ENCODE measurements at regions not wholly inside any gene's neighbourhood (a gene's known extent, or its start where the extent isn't known, plus 50 kb on each side); places are given as distances from the start of the nearest gene placed in this dataset.

DNA sequence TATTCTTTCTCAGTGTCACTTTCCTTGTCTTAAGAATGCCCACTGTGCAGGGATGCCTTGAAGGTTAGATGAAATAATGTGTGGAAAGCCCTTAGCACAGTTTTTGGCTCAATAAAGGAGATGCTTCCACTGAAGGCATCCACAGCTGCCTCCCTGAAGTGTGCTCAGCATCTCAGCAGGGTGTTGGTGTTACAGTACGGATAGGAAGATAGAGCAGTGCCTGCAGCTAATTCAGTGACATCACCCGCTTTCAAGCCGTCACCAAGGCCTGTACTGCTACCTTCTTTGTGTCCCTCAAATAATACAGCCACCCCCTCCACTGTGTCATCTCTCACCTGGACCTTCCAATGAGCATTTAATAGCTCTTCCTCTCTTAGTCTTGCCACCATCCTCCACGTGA lies 59.0 kb downstream of the NDUFS5 start:
- no peak for DNase-seq

DNA sequence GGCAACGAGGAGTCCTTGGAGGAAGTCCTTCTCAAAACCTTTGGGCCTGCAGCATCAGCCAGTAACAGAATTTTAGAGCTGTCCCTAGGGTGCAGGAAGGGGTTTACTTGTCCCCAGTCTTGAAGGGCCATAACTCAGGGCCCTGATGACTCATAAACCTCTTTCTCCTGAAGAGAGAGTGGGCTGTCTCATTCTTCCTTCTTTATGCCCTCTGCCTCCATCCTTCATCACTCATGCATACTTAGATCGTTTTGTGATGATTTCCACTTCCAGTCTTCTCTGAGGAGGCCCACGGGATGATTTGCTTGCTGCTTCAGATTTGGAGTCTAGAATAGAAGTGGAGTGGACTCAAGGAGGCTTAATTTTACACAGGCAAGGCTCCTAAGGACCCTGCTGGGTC lies 60.2 kb downstream of the NDUFS5 start:
- no peak for DNase-seq

DNA sequence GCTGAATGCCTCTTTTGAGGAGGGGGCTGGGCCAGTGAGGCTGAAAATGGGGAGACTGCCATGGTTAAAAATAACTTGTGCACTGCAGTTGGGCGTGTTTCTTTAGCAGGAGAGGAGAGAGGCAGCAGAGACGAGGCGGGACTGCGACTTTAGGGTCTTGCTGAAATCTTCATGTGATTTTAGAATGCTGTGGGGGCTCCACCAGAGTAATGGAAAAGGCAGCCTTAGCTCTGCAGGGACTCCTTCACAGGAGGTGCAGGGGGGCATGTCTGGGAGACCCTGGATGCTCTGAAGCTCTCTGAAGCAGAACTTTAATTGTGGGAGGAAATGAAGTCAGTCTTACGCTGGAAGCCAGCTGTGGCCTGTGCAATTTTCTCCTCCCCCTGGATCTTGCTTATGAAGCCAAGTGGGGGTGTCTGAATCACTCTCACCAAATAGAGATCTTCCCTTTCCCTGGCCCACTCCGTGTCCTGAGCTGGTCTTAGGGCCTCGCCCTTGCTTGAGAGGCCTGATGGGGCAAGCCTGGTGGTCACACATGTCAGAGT lies 60.8 kb downstream of the NDUFS5 start:
- no peak for DNase-seq

DNA sequence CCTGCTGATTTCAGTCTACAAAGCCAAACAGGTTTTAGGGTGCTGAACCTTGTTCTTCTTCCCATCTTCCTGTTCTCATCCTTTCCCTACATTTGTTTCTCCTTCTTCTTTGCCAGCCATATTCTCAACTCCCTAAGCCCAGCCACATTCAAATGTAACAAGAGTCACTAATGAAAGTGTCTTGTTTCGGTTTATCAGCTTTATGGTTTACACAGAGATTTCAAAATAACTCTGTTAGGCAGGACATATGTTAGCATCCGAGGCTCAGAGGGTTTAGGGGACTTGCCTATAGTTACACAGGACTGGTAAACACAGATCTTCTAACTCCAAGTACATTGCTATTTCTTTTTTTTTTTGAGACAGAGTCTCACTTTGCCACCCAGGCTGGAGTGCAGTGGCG lies 61.3 kb downstream of the NDUFS5 start:
- no peak for DNase-seq

DNA sequence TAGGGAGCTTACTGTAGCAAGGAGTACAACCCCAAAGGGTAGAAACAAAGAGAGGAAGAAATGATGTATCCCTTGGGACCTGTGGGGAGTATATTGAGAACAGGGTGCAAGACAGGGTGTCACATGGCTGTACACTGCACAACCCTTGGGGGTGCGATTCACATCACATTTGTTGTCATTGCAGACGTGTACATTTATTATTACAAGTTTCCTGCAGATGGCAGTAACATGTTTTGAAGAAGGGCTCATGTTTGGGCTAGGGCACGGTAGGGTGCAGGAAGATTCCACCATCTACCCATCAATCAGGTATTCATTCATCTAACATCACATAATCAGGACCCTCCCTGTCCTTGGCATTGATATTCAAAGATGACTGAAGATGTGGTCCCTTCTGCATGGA lies 62.5 kb downstream of the NDUFS5 start:
- no peak for DNase-seq

DNA sequence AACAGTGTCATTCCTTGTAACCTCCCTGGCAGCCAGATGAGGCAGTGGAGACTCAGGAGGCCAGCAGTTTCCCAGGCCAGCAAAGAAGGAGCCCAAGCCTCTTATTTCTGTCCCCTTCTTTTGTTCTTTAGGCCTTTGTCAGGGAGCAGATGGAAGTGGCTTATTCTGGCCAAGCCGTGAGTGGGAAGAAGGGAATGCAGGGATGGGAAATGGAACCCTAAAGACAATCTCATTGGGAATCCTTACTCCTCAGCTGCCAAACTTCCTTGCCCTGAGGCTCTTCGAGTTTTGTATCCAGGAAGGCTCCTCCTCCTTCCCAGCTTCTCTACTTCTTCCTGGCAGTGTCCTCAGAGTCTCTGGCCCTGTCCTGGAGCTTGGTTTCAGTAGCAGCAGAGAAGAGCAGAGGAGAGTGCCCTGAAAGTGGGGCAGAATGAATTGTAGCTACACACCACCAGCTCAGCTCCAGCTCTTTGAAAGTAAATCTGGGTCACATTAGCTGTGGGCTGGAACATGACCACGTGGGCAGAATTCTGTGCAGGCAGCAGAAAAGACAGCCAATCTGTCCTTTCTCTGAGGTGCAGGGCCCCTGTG lies 63.9 kb downstream of the NDUFS5 start:
- no peak for DNase-seq

DNA sequence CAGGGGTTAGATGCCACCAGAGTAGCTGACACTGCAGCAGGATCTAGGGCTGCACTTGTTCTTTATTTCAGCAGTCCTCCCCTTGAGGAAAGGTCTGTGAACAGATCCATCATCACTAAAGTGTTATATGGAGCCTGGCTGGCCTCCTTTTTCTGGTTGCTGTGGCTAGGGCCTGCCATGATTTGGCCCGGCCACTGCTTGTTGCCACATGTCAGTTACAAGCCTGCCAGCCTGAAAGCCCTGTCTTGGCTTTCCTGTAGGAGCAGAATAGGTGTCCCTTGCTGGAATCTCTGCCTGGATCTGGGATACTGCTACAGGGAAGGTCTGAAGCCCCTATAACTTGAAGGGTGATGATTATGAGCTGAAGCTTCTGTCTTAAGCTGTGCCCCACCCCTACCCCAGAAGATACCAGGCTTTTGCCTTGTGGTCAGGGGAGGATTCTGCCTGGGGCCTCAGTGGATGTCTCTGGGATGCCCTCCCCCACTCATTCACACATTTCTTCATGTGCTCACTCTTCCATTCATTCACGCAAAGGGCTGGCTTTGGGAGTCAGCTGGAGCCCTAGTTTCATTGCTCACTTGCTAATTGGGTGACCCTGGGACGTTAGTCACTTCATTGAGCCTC lies 64.7 kb downstream of the NDUFS5 start:
- no peak for DNase-seq

DNA sequence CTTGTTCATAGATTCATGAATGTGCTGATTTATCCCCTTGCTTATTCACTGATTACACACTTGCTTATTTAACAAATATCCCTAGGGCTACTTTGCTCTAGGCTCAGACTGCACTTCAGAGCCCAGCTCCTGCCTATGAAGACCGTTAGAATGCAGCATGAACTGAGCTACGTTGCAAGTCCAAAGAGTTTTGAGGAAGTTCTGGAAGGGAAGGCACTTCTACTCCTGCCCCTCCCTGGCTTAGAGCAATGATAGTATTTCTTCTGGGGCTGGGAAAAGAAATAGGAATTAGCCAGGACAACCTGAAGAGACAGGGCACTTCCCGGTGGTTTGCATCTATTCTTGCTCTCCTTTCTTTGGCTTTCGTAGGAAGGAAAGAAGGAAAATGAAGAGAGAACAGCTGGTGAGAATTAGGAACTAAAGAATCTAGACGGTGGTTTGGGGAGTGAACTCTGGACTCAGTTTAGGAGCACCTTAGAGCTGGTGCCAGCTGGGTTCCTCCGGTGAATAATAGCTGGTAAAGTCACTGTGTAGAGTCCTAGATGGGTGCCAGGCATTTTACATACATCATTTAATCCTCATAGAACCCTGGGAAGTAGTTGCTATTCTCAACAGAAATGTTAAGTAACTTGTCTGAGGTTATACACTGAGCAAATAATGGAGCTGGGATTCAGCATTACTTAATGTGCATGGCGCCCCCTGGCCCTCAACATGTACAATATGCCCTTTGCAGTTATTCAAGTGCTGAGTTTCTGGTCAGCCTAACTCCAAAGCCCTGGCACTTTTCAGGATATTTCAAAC lies 65.9 kb downstream of the NDUFS5 start:
- no peak for DNase-seq

DNA sequence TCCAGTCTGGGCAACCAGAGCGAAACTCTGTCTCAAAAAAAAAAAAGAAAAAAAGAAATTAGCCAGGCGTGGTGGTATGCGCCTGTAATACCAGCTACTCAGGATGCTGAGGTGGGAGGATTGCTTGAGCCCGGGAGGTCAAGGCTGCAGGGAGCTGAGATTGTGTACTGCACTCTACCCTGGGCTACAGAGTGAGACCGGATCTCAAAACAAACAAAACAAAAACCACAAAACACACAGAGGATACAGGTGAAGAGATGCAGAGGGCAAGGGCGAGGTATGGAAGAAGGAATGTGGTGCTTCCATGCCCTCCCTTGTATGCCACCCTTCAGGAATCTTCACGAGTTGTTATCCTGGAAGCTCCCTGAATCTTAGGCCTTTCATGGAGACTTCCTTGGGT lies 68.5 kb downstream of the NDUFS5 start:
- no peak for DNase-seq

DNA sequence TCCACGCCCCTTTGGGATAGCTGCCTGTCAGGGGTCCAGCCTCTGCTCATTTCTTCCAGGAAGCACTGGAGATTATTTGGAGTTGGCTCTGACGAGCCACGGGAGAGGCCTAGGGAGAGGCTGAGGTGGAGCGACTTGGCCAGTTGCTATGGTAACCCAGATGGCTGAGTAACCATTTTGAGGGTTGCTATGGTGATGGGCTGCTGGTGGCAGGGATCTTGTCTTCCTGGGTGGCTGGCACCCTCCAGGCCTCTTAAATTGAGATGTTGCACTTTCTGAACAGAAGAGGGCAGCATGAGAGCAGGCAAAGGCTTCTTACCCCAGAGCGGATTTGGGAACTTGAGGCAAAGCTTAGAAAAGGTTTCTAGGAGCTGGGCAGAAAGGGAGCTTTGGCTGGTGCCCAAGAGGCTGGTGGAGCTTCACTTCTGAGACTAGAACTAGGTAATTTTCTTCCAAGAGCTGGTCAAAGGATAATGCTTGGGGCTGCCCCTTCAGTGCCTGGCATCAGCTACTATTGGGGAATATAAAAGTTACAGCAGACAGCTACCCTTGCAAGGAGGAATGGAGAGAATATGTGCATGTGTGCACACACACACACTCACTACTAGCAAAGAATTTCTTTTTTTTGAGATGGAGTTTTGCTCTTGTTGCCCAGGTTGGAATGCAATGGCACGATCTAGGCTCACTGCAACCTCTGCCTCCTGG lies 72.5 kb downstream of the NDUFS5 start:
- peak; percentile 92 for DNase-seq

DNA sequence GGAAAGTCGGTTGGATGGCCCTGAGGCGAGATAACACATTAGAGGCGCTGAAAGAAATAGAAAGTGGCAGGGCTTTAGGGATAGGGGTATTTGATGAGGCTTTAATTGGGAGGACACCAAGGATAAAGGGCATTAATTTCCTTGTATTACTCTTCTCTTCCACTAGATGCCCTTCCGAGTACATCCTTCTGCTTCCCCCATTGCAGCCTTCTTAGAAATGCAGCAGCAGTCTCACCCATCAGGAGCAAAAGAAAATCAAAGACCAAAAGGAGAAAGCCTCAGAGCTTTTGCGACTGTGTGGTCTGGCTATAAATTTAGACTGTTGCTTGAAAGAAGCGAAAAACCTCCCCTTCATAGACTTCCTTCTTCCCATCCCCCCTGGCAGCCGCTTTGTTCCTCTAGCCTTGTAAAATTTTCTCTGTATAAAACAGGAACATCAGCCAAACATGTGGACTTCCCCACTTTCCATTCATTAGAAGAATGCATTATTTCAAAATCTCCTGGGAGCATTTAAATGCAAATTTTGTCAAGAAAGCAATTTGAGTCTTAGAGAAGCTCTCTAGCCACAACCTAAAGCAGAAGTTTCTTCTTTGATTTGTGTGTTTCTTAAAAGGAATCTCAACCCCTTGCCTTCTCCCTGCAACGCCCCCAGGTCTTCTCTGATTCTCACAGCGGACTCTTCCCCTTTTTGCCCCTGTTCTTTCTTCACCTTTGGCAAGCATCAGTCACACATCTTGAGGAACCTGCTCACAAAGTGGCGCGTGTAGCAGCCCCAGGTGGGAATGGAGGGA lies 76.6 kb downstream of the NDUFS5 start:
- DNase-seq = peak; percentile 78

DNA sequence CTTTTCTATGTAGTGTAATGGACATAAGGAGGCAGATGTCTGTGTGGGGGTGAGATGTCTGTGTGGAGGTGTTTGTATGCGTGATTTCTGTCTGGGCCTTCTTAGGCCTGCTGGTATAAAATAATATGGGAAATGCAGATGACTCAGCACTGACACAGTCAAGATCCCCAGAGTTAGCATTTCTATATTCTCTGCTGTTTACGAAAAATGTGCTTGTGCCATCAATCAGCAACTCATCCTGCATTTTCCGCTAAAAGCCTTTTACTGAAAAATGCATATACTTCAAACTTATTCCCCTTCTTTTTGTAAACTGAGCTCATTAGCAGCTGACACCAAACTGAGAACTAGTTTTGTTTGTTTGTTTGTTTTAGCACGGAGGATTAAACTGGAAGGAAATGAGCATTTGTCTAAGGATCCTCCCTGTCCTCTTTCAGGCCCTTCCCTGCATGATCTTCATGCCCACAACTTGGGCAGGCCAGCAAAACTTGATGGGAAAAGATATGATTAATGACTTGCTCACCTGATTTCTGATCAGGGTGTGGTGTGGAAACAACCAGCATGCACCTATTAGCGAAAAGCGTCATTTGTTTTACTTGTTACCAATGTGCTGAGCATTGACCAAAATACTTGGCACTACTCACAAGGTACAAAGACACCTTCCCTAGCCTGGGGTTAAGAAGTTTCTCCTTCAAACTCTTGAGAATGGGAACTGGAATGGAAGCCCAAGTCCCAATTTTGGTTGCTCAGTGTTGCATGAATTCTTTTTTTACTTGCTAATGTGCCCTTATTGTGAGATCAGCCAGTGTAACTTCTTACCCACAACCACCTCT lies 77.4 kb downstream of the NDUFS5 start:
- no peak for DNase-seq

DNA sequence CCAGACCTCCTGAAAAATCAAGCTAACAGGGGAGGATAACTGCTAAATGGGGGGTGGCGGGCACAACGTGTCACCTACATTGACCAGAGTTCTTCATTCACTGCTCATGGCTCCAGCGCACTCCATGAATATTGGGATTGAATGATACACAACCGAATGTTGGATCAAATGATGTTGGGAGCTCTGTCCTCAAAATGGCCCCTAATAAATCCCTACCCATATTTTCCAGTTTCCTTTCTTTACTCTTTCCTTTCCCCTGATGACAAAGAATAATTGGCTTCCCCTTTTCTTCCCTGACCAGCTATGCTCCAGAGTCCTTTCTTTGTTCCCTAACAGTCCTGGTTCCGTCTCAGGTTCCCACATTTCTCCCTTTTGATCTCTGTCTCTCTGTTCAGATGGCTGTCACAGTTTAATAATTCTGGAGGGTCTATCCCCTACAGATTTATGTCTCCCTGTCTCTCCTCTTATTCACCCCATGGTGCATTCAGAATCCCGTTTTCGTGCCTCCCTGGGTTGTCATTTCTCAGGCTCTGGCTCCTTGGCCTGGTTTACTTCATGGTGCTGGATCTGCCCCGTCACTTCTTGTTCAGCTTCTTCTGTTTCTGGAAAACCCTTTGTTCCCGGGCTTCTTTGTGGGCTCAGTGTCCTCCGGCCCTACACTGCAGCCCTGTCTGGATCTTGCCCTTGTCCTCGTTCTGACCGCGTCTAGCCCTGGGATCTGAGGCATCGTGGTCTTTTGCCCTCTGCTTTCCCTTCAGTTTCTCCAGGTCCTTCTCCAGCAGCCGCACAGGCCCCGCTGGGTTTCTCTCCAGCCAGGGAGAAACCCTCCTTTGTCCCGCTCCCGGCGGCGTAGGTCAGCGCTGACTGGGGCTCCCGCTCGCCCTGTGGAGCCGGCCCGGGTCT lies 78.3 kb downstream of the NDUFS5 start:
- no peak for DNase-seq

DNA sequence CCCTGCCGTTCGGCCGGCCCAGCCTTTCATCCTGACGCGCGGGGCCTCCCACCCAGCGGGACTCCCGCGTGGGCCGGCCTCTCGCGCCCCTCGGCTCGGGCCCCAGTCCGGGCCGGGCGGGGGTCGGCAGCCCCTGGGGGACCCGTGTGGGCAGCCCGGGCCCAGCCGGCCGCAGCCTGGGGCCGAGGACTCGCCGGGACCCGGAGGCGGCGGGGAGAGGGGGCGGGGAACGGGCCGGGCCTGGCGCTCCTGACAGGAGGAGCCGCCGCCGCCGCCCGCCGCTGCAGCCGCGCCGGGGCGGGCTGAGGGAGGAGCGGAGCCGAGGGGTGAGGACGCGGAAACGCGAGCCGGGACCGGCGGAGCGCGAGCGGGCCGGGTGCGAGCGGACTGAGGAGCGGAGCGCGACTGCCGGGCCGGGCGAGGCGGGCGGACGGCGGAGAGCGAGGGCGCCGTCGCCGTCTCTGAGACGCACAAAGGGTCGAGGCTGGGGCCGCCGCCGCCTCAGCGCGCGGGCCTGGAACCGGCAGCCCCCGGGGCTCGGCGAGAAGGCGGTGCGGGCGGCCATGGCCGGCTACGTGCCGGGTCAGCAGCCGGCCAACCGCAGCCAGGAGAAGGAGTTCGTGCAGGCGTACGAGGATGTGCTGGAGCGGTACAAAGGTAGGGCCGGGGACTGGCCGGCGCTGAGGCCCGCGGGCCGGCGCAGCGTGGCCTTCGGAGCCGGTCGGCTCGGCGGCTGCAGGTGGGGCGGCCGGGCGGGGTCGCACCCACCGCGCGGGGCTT lies 79.1 kb downstream of the NDUFS5 start:
- DNase-seq = no peak

DNA sequence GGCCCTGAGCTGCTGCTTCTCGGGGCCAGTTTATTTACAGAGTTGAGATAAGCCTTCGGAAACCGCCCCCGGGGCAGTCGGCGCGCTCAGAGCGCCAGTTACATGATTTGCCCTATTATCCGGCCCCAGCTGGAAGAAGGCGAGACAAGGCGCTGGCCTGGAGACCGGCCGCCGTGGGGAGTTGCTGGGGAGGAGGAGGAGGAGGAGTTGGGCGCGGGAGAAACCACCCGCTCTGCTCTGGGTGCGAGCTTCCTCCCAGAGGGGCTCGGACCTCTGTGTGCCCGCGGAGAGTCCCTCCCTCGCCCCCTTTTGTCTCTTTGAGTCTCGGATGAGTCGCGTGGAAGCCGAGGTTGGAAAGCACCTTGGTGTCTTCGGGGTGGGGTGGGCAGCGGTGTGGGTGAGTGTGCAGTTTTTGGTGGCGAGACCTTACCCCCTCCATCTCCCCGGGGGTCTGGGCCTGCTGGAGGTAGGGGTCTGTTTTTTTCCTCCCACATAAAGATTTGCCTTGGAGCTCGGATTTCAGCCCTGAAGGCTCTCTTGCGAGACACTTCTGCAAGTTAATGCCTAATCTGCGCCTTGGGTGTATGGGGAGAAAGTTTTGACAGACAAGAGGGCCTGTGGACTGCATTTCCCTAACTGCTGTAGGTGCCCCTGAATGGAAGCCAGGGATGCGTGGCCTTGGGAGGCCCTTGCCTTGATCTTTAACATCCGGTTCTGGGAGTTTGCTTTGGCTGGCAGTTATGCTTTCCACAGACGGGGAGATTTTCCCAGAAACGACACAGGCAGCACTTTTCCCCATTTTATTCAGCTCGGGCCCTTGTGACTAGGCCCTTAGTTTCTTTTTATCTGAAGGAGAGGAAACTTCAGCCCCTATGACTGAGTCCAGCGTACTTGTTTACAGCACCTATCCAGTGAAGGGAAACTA lies 80.0 kb downstream of the NDUFS5 start:
- no peak for DNase-seq

DNA sequence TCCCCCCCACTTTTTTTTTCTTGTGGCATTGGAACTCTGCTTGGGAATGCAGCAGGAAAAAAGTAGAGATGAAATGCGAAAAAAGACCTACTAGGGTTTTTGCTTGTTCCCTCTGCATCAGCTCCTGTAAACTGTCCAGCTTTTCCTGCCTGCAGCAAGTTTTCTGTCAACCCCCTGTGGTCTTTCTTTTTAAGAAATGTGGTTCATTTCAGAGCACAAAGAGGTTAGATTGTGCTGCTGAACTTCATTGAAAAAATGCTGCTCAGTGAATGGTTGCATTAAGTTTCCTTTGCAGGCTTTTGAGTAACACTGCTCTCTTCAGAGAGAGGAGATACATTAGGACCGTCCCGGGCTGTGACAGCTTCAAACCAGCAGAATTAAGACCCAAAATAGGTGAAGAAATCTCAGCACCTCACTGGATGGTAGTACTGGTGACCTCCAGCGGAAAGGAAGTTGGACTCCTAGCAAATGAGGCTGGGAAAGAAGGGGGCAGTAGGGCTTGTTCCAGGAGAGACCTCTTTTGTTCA lies 80.7 kb downstream of the NDUFS5 start:
- DNase-seq = no peak

DNA sequence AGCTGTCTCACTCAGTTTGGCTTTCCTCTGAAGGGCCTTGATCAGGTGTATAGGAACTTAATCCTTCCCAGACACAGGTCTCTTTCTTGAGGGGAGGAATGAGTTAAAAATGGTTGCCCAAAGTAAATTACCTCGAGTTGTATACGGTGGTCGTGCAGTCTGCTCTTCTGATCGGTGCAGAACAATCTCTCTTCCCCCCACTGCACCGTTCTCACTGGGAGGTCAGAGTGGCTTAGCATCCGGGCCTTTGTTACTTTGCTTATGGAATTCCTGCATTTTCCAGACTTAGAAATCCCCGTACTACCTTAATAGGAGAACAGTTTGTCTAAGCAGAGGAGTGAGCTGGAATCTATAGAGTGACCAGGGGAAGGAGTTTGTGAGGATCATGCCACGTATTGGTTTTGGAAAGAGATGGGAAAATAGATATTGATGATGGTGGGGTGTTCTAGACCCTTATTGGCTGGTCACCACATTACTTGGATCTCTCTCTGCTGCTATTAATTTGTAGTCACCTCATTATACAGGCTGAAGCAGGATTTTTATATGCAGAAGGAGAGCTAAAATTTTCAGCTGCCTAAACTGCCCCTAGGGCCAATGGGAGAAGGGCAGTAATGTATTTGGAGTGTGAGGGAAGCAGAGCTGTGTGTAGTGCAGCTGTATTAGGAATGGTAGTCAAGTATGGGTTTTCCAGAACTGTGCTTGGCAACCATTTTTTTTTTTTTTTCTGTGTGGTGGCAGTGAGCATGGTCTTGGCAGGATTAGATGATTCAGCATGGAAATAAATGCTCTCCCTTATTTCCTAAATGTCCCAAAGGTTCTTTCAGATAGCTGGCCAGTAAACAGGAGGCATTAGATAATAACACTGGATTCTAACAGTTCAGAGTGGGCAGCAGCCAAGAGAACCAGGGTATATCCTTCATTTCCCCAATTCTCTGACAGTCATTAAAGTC lies 81.5 kb downstream of the NDUFS5 start:
- DNase-seq = no peak

All from NCI-H446 treated with DMSO at 0.1 percent for 48 hours (cell line).